ENCODE measurements at regions not wholly inside any gene's neighbourhood (a gene's known extent, or its start where the extent isn't known, plus 50 kb on each side); places are given as distances from the start of the nearest gene placed in this dataset.
"Not testable (repeated sequence)": the region's sequence is repeated elsewhere in the genome, so short reads cannot be mapped to it uniquely, and the experiment has no call there.

DNA sequence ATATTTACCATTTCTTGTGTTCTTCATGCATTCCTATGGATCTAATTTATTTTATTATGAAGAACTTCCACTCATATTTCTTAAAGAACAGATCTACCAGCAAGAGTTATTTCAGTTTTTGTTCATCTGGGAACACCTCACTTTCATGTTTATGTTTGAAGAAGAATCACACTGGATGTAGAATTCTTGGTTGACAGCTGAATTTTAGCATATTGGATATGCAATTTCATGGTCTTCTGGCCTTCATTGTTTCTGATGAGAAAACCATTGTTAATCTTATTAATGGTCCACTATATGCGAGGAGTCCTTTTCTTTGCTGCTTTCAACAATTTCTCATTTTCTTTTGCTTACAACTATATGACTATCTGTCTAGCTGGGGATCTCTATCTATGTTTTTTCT is 189.2 kb downstream of the UXS1 start:
- DNase-seq = no peak

DNA sequence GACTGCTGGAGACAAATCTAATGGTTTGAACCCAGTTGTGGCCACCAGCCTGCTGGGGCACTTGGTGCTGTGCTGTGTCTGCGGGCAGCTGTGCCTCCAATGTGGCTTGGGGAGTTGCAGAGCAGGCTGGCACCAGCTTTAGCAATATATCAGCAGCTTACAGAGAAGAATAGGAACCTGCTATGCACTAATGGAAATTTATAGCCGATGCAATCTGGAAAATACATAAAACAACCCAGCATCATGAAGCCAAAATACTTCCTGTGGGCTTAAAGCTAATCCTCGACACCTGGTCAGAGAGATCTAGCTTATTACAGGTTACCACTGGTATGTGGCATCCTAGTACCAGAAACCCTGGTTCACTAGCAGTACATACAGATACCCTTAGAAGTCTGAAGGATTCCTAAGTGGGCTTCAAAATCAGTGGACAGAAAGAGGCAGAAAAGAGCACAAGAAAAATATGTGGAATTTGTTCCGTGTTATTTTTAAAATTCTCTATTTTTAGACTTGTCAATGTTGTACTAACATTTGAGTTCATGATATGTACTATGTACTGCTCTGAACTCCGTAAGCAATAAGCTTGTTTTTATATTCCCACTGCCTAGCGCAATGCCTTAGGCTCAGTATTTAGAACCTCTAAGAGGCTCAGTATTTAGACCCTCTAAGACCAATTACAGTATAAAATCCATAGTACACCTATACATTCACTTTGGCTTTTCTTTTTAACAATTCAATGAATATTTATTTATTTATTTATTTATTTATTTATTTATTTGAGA is 194.7 kb downstream of the UXS1 start:
- DNase-seq = no peak

DNA sequence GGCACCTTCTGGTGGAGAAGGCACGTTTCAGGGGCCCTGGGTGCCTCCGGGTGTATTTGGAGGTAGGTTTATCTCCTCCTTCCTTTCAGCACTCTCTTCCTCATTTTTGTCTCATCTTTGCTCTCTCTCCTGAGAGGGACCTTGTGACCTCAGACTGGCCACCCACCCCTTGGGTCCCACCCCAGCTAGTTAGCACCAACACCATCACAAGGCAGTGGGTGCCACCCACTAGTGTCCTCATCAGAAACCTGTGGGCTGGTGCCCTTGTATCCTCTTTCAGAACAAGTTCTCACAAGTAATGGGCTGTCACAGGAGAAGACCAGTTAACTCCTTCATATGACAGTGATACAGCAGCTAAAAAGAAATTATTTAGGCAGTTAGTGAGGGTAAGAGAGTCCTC is 196.4 kb downstream of the UXS1 start:
- no peak for DNase-seq

DNA sequence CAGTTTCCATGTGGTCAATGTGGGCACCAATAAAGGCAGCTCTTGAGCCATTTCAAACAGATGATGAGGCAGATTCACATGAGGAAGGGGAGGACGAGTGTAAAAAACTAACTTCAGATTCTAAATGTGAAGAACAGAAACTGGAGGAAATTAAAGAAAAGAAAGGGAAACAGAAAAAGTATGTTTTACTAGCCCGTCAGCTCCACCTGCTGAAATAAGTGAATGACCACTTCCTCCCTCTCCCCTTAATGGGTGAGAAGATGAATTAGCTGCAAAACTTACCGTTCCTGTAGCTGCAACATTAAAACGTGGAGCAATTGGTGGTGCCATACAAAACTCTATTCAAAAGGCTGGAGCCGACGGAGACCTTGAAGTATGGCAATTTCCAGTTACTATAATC is 203.5 kb downstream of the UXS1 start:
- no peak for DNase-seq

DNA sequence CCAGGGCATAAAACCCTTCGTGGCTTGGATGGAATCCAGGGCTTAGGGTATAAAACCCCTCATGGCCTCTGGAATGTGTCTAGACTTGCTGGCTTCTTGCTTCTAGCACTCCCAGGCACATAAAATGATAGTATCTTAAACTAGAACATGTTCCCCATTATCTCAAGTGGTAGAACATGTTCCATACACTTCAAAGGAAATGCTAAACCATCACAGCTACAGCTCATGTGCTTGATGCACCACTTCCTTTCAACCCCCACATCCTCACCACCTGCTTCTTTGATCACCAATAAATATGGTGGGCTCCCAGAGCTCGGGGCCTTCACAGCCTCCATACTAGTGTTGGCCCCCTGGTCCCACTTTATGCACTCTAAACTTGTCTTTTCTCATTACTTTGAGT is 204.3 kb downstream of the UXS1 start:
- DNase-seq = not testable (repeated sequence)

DNA sequence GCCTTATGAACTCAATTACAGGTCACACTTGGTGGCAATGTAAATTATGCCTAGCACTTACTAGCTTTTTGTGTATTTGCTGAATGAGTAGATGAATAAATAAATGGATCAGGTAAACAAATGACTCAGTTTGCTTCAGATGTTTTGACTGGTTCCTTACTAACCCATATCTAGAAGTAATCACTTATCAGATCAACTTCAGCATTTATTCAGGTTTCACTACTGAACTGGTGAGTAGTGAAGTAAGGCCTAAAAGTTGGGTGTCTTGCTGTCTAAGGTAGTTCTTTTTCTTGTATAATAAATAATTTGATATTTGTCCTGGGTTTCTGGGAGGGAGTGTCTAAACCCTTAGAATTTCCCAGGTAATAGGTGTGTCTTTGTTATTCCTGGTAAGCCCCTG is 205.0 kb downstream of the UXS1 start:
- no peak for DNase-seq

DNA sequence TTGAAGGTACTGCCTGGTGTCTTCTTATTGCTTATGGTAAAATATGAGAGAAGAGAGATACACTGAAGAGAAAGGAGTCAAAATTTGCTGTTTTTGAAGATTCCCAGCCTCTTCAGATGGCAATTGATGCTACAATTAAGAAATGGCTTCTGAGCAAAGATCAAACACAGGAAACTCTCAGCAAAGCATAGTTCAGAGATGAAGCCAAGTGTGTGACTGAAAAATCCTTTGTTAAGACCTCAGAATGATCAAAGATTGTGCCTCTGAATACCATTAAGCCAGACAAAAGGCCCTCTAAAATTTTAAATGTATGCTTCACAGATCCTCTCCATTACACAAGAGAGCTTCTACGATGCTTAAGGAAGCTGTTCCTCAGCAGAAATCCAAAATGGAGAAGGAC is 216.3 kb downstream of the UXS1 start:
- no peak for DNase-seq

DNA sequence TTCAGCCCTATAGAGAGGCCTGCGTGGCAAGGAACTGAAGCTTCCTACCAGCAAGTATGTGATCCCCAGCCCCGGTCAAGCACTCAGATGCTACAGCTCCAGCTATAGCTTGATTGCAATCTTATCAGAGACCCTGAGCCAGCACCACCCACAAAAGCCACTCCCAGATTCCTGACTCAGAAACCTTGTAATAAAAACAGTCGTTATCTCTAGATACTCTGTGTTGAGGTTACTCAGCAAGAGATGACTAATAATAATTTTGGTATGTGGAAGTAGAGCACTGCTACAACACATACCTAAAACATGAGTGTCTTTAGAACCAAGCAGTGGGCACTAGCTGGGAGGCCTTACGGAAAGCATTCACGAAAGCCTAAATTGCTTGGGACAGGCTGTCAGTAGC is 216.9 kb downstream of the UXS1 start:
- DNase-seq = no peak

DNA sequence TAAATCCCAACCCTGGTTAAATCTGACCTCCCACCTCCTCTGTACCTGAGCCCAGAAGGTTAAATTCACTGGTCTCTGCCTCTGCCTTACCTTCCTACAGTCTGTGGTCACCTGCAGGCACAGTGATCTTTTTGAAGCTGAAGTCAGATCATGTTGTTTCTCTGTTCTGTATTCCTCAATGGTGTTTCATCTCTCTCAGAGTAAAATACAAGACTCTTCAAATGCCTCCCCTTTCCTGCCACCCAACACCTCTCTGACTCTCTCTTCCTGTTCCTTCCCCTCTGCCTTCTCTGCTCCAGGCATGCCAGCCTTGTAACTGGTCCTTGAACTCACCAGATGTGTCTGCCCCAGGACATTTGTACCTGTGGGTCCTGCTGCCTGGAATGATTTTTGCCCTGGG is 219.3 kb downstream of the UXS1 start:
- no peak for DNase-seq

DNA sequence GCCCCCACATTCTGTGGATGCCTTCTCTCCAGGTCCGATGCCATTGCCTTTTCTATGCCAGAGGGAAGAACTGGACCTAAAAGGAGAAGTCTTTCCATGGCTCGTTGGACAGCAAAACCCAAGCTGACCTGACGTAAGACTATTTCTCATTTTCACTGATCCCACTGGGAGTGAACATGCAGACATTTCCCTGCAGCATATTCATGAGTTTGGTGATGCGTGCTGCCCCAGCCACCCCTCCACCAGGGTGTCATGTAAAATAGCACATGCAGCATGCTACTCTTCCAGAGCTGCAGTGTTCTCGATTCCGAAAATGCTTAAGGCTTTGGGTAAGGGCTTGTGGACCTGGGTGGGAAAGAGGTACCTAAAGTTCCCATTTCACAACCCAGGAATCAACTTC is 221.2 kb downstream of the UXS1 start:
- DNase-seq = no peak

DNA sequence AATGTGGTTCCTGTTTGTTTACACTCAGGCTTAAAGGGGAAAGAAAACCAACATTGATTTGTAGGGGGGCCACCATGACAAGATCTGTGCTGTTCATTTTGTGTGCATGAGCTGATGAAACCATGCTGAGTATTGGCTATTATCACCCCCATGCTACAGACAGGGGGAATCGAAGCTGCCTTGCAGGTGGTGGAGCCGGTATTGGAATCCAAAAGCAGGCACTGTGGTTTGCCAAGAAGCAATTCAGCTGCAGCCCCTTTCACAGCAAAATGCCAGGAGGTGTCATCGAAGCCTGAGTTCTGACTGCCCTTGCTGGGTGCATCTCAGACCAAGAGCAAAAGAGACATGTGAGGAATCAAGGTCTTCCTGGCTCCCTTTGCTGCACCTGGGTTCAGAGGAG is 221.9 kb downstream of the UXS1 start:
- no peak for DNase-seq

DNA sequence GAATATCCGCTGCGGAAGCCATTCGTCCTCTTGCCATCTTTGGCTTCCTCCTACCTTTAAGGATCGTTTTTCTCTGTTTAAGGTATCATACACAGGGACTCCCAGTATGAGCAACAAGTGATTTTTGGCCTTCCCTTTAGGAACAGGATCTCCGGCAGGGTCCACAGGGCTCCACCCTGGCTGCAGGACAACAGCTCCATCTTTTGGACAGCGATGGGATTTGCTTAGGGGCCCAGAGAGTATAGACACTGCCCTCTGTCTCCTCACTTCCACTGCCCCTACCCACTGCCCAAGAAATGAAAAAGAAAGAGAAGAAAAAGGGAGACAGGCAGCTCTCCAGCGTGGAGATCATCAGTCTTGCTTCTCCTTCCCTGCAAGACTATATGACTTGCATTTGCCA is 224.5 kb downstream of the UXS1 start:
- no peak for DNase-seq

DNA sequence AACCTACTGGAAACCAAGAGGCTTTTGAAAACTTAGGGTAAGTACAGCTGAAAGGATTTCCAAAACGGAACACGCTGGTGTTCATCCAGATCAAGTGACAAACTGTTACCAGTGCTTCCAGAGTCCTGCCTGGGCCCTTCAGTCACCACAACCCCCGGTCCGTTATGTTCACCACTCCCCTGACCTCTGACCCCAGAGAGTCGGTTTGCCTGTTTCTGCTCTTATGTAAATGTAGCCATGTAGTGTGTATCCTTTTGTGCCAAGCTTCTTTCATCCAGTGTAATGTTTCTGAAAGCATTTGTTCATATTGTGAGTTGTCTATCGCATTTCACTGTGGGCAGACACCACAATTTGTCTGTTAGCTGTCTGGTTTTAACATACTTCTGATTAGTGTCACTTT is 217.5 kb downstream of the NCK2 start:
- no peak for DNase-seq

DNA sequence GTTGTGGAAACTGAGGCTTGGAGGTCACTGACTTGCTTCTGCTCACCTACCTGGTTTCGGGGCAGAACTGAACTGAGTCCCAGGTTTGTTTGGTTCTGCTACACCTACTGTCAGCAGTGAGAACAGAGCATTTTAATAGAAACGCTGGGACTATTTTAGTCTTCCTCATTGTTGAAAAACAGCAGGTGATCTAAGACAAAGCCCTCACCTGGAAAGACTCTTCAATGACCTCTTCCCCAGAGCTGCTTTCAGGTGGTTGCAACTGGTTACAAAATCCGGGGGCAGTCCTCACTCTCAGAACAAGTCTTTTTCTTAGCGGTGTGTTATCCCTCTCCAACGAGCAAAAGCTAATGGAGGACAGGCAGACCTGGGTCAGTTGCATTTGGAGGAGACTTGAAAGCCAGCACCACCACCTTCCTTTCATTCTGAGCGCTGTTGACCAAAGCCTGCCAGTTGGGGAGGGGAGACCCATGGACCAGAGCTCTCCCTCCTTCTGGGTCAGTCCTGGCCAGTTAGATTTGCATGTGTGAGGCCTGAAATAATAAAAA is 217.0 kb downstream of the NCK2 start:
- DNase-seq = no peak

DNA sequence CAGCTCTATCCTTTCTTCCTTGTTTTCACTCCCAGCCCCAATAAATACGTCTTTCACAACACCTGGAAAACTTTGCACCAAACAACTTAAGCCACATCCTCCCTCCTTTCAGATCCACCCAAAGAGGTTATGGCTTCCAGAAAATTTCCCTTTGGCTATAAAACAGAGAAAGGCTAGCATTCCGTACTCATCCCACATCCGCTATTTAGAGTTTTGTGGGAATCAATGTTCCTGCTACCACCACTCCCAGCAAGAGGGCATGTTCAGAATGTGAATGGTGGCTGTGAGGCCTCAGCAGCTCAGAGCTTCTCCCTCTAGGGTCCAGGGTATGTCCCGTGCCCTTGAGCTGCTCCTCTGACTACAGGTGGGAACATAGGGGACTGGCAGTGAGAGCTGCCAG is 214.6 kb downstream of the NCK2 start:
- DNase-seq = no peak

DNA sequence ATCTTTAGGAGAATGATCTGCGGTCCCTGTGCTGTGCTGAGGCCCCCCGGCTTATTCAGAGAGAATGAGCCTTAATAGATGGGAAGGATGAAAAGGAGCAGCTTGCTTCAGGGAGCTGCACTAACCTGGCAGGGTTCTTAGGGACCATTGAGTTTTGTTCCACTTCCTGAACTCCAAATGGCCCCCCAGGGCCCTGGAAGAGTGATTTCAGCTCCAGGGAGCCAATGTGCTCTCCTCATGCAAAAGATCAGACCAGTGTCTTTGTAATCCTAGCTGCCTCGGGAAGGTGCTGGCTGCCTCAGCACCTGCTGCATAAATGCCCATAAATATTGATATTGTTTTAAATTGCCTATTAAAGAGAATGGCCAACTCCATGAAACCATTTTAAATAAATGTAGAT is 210.2 kb downstream of the NCK2 start:
- DNase-seq = no peak

DNA sequence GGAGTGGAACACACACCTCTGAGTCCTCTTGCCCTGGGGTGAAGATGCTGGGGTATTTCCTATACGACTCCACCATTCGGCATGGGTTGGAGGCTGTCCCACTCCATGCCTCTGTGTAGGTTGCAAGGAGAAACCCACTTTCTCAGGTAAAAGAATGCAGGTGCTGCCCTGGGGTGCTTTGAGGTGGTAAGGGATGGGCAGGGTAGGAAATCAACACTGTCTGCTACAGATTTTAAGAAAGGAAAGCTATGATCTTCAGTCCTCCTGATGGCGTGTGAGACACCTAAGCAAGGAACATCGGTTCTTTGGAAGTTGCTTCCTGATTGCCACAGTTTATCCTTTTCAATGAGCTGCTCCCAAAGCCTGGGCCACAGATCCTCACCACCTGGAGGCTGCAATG is 209.2 kb downstream of the NCK2 start:
- no peak for DNase-seq

DNA sequence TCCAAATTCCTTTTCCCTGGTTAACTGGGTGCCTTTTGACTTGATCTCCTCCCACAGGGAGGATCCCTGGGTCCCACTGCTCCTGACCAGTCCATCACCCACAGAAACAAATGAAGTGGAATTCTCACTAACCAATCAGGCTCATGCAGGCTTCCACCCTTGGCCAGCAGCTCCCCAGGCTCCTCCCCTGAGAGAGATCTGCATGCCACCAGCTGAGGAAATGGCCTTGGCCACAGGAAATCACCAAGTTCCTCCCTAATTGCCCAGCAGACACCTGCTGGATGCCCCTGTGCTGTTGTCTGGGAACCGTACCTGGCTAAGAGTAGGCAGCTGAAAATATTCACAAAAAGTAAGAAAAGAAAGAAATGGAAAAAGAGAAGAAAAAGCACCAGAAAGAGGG is 207.4 kb downstream of the NCK2 start:
- DNase-seq = no peak

DNA sequence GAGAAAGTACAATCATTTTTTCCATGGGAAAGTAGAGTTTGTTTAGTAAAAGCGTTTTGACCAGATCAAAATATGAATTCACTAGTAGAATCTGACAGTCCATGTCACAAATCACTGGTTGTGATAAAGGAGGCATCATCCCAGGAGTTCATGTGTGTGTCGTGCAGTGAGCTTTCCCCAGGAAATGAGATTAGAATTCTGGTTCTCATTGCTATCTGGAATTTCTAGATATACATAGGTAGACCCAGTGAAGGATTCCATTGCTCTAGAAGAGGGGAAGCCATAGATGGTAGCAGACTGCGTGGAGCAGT is 206.6 kb downstream of the NCK2 start:
- no peak for DNase-seq

DNA sequence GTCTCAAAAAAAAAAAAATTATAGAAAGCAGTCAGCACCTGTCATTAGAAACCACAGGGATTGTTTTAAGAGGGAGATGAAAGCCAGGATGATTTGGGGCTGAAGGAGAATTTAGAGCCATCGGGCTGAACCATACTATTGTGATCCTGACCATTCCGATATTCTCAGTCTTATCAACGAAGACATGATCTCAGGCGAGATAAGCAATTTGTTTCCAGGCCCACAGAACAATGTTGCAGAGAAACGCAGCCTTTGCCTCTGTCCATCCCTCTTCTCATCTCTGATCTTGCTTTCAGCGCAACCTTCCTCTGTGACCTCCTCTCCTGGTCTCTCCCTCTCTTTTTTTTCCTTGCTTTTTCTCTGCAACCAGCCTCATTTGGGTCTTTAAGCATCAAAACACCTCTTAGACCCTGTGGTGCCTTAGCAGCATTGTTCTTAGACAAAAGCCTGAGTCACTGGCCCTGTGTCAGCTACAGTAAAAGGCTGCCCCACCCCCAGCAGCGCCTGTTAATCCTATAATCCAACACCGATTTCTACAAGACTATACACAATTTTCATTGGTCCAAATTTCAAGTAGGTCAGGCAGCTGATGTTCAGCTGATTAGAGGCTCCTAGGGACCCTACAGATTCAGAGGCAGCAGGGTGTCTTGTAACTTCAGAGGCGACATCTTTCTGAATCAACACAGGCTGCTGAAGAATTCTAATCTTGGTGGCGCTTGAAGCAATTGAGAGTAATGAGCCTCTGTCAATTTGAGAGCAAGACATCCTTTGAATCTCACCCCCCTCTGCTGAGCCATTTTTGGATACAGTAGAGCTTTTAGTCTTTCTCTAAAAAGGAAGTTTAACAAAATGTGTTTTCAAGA is 206.0 kb downstream of the NCK2 start:
- no peak for DNase-seq

DNA sequence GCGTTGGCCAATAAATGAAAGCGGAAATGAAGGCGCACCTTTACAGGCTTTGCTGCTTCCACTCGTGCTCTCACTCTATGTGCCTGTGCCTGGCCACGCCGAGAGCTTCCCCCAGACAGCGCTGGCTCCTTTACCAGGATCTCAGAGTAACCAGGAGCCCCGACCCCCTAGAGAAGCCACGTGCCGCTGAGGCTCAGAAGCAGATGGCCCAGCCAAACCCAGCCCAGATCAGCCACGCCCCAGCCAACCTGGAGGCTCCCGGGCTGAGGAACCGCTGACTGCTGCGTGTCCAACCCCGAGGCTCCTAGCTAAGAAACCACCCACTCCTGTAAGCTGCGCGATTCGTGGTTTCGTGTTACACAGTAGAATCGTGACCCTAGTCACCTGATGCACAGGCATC is 199.3 kb downstream of the NCK2 start:
- no peak for DNase-seq
